Transverse colon (tissue), 3 donors: ENCODE measurements at regions not wholly inside any gene's neighbourhood (a gene's known extent, or its start where the extent isn't known, plus 50 kb on each side); places are given as distances from the start of the nearest gene placed in this dataset.

ENCODE experiments used
- CTCF ChIP-seq, 5 experiments: fragments of 200-600 bp in 3 of 5; fragments of 450-650 bp in 2 of 5; sonication (generic) in 3 of 5; IDR thresholded peaks; 1 replicate in 2 of 5; 2 replicates in 3 of 5; pipeline ENCODE4 v1.5.1; 2016 to 2017; ENCODE audit warnings: antibody characterized with exemption in 5 of 5, inconsistent platforms in 3 of 5, mild to moderate bottlenecking in 2 of 5, moderate library complexity in 1 of 5
- EP300 ChIP-seq: sonication (generic); formaldehyde crosslinking; IDR thresholded peaks from one replicate; pipeline ENCODE4 v1.6.1; 2017; ENCODE audit warnings: antibody characterized with exemption, low read depth

DNA sequence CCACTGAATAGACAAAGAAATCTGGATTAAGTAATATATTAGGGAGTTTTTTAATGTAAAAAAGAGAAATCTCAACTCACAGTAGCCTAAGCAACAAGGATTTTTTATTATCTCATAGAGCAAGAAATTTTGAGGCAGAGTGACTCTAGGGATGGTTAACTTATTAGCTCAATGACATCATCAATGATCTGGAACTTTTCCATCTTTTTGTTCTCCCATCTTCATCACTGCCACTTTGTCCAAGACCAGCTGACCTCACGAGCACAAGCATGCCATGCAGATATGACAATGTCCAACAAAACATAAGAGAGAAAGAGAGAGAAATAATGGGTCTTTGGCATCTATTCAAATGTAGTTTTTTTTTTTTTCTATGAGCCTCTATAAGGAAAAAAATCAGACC, 211.8 kb upstream of the RND3 start:
- no peak for TF ChIP-seq CTCF (IDR thresholded peaks at IDR 0.05)
- no peak for TF ChIP-seq EP300
